IMR-90 (cell line): ENCODE measurements at regions not wholly inside any gene's neighbourhood (a gene's known extent, or its start where the extent isn't known, plus 50 kb on each side); places are given as distances from the start of the nearest gene placed in this dataset.

Experiments
- ATAC-seq: fragments of 200-7000 bp; cut with Tn5 transposase; 2 replicates; pipeline ENCODE4 v1.9.1; 2020; ENCODE audit warnings: low read depth, mild to moderate bottlenecking, moderate library complexity
- BruUV-seq: library from RNA; stranded (reverse); fragments of 400-500 nt; replicated peaks from 2 replicates; lab custom pipeline; 2021; lab: Mats Ljungman, UMichigan
- CTCF ChIA-PET: fragments of 300-600 bp; formaldehyde crosslinking; extraction: SDS; loops from one replicate; lab custom pipeline; 2021; ENCODE audit warnings: antibody characterized with exemption; lab: Yijun Ruan, JAX
- POLR2A ChIA-PET: fragments of 300-600 bp; sonication (Branson Sonifier 250); formaldehyde crosslinking; loops from one replicate; lab custom pipeline; 2022; ENCODE audit warnings: antibody characterized with exemption; ENCODE audit not compliant: unreplicated experiment; lab: Charles Lee
- DNase-seq: peaks from one replicate; pipeline ENCODE4 v3.0.0; 2013
- H2AFZ ChIP-seq: replicated peaks from 2 replicates; pipeline ENCODE3; 2013; ENCODE audit warnings: low read length, mild to moderate bottlenecking; ENCODE audit not compliant: poor library complexity
- H2AK5ac ChIP-seq: 2 replicates; pipeline ENCODE4 v1.6.1; 2013; ENCODE audit warnings: low read depth, low read length, inconsistent platforms
- H2AK9ac ChIP-seq: replicated peaks from 2 replicates; pipeline ENCODE3; 2013; ENCODE audit warnings: mild to moderate bottlenecking, low read depth, low read length, moderate library complexity; ENCODE audit not compliant: poor library complexity
- H2BK120ac ChIP-seq: 2 replicates; pipeline ENCODE4 v1.6.1; 2013; ENCODE audit warnings: low read depth, low read length, inconsistent platforms
- H2BK15ac ChIP-seq: 3 replicates; pipeline ENCODE4 v1.6.1; 2013; ENCODE audit warnings: low read depth, low read length, inconsistent platforms
- H2BK20ac ChIP-seq: 2 replicates; pipeline ENCODE4 v1.6.1; 2013; ENCODE audit warnings: low read depth, mild to moderate bottlenecking, inconsistent platforms, low read length, moderate library complexity
- H2BK5ac ChIP-seq: 2 replicates; pipeline ENCODE4 v1.6.1; 2013; ENCODE audit warnings: mild to moderate bottlenecking, low read depth, low read length, inconsistent platforms; ENCODE audit not compliant: poor library complexity, severe bottlenecking
- H3K14ac ChIP-seq: replicated peaks from 2 replicates; pipeline ENCODE4 v1.6.1; 2013; ENCODE audit warnings: low read depth, low read length, inconsistent platforms
- H3K18ac ChIP-seq: 2 replicates; pipeline ENCODE4 v1.6.1; 2013; ENCODE audit warnings: low read depth, low read length, control low read depth
- H3K23ac ChIP-seq: 2 replicates; pipeline ENCODE4 v1.6.1; 2013; ENCODE audit warnings: low read depth, low read length, inconsistent platforms
- H3K27ac ChIP-seq: 2 replicates; pipeline ENCODE4 v1.5.1; 2013; ENCODE audit warnings: mild to moderate bottlenecking, control low read depth, low read length; ENCODE audit not compliant: insufficient read depth
- H3K27me3 ChIP-seq: 2 replicates; pipeline ENCODE4 v1.6.1; 2013; ENCODE audit warnings: low read length; ENCODE audit not compliant: control insufficient read depth, insufficient read depth
- H3K36me3 ChIP-seq: 2 replicates; pipeline ENCODE4 v1.6.1; 2013; ENCODE audit warnings: low read length, mixed read lengths; ENCODE audit not compliant: control insufficient read depth, insufficient read depth
- H3K4ac ChIP-seq: 2 replicates; pipeline ENCODE4 v1.6.1; 2013; ENCODE audit warnings: low read depth, low read length, inconsistent platforms
- H3K4me1 ChIP-seq: 2 replicates; pipeline ENCODE4 v1.6.1; 2013; ENCODE audit warnings: low read length, mixed read lengths; ENCODE audit not compliant: control insufficient read depth, insufficient read depth
- H3K4me2 ChIP-seq: 2 replicates; pipeline ENCODE4 v1.6.1; 2013; ENCODE audit warnings: low read depth, mild to moderate bottlenecking, control low read depth, low read length, moderate library complexity
- H3K4me3 ChIP-seq: 2 replicates; pipeline ENCODE4 v1.5.1; 2013; ENCODE audit warnings: low read depth, mild to moderate bottlenecking, control low read depth, low read length, moderate library complexity; ENCODE audit not compliant: insufficient read depth
- H3K56ac ChIP-seq: 2 replicates; pipeline ENCODE4 v1.6.1; 2013; ENCODE audit warnings: low read length, inconsistent platforms; ENCODE audit not compliant: insufficient read depth; ENCODE audit errors: extremely low read depth
- H3K79me1 ChIP-seq, 2 experiments: 2 replicates each; pipeline ENCODE4 v1.6.1; 2013; ENCODE audit warnings: low read length in 2 of 2, inconsistent platforms in 1 of 2, low read depth in 1 of 2
- H3K9ac ChIP-seq: 2 replicates; pipeline ENCODE4 v1.6.1; 2013; ENCODE audit warnings: low read depth, low read length, control low read depth
- H3K9me1 ChIP-seq: 2 replicates; pipeline ENCODE4 v1.6.1; 2013; ENCODE audit warnings: low read length, inconsistent platforms; ENCODE audit not compliant: insufficient read depth
- H3K9me3 ChIP-seq: 2 replicates; pipeline ENCODE4 v1.6.1; 2013; ENCODE audit warnings: low read length; ENCODE audit not compliant: control insufficient read depth, insufficient read depth
- H4K20me1 ChIP-seq: 2 replicates; pipeline ENCODE4 v1.6.1; 2013; ENCODE audit warnings: low read length, inconsistent platforms; ENCODE audit not compliant: insufficient read depth
- H4K5ac ChIP-seq: 2 replicates; pipeline ENCODE4 v1.6.1; 2013; ENCODE audit warnings: mild to moderate bottlenecking, low read depth, low read length, control low read depth
- H4K8ac ChIP-seq, 2 experiments: 2 replicates each; pipeline ENCODE4 v1.6.1; 2013; ENCODE audit warnings: low read depth in 2 of 2, low read length in 2 of 2, control low read depth in 1 of 2, inconsistent platforms in 1 of 2
- H4K91ac ChIP-seq: 2 replicates; pipeline ENCODE4 v1.6.1; 2013; ENCODE audit warnings: low read depth, low read length, inconsistent platforms; ENCODE audit not compliant: insufficient read depth
- CEBPB ChIP-seq: IDR thresholded peaks from 2 replicates; pipeline ENCODE4 v1.6.1; 2012; ENCODE audit warnings: low read depth, low read length, improper control_type of control experiment
- CHD1 ChIP-seq: IDR thresholded peaks from 2 replicates; pipeline ENCODE4 v1.6.1; 2012; ENCODE audit warnings: low read depth, low read length, improper control_type of control experiment
- CTCF ChIP-seq: conservative IDR thresholded peaks from 2 replicates; pipeline ENCODE4 v1.5.1; 2012; ENCODE audit warnings: mild to moderate bottlenecking, low read depth, low read length, improper control_type of control experiment
- FOS ChIP-seq: fragments of 150-350 bp; IDR thresholded peaks from 2 replicates; pipeline ENCODE4 v1.6.1; 2016; ENCODE audit warnings: low read depth, low read length
- POLR2A ChIP-seq: IDR thresholded peaks from 2 replicates; pipeline ENCODE4 v1.6.1; 2012; ENCODE audit warnings: mild to moderate bottlenecking, low read depth, low read length
- RAD21 ChIP-seq: IDR thresholded peaks from 2 replicates; pipeline ENCODE4 v1.6.1; 2012; ENCODE audit warnings: low read length, improper control_type of control experiment
- RCOR1 ChIP-seq: IDR thresholded peaks from 2 replicates; pipeline ENCODE4 v1.6.1; 2012; ENCODE audit warnings: mild to moderate bottlenecking, low read length, improper control_type of control experiment; ENCODE audit not compliant: insufficient replicate concordance
- SMC3 ChIP-seq: fragments of 150-350 bp; IDR thresholded peaks from 2 replicates; pipeline ENCODE4 v1.6.1; 2016; ENCODE audit warnings: low read depth, mild to moderate bottlenecking, antibody characterized with exemption, low read length, moderate library complexity
- WGBS, 2 experiments: methylation state at CpG; one replicate each; pipeline versions ENCODE4 v1.1.5 to v1.1.7; 2013; ENCODE audit warnings: missing lambda C conversion rate in 2 of 2; ENCODE audit not compliant: insufficient read length in 1 of 2; ENCODE audit errors: extremely low coverage in 2 of 2; 5-methylcytosine and 5-hydroxymethylcytosine counted together
- dilution Hi-C: fragments of 300-500 bp; cut with HindIII; formaldehyde crosslinking; loops from one replicate; pipeline ENCODE4 v1.14.3; 2018; ENCODE audit warnings: low sequenced_read_pairs; ENCODE audit not compliant: unreplicated experiment
- in situ Hi-C: fragments of 300-500 bp; cut with MboI; formaldehyde crosslinking; loops from 3 replicates; pipeline ENCODE4 v1.14.3; 2019; ENCODE audit warnings: low sequenced_read_pairs, inconsistent platforms, mixed read lengths
- intact Hi-C: fragments of 100-400 bp; cut with micrococcal nuclease; formaldehyde crosslinking; loops from 2 replicates; pipeline ENCODE4 v1.10.0; 2022
- TF ChIP-seq, protein P1 (sequence below): fragments of 150-350 bp; IDR thresholded peaks from 2 replicates; pipeline ENCODE4 v1.6.1; 2017; ENCODE audit warnings: mild to moderate bottlenecking, antibody characterized with exemption, low read length, low read depth

DNA sequence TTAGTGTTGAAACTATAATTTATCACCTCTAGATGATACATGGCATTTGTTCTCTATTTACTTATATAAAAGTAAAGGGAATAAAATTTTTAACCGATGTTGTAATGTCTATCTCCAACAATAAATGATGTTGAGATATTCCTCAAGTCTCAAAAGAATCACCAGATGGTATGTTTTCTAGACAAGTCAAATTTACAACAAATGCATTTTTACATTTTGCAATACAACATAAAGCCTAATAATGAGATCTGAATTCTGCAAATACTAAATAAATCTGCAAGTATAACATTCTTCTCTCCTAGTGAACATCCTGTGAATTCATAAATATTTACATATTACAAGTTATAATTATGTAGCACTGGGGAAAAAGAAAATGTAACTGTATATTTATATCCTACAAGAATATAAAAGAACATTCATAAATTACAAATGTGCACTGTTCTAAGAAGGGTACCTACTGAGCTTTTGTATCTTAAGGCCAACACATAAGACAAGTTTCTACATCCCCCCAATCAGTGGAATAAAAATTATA, 1504.4 kb upstream of the ZEB2 start:
- Histone ChIP-seq H2AK9ac (no peak overlapping the region), H3K9me3 (no peaks in the 10 kb centered on the region), H2BK5ac (no peak overlapping the region), H3K36me3 (no peaks in the 10 kb centered on the region), H2BK120ac (no peak overlapping the region), H3K4ac (no peak overlapping the region), H2BK15ac (no peak overlapping the region), H2AK5ac (no peak overlapping the region), H2BK20ac (no peak overlapping the region), H4K8ac (no peak overlapping the region), H3K9me1 (no peaks in the 10 kb centered on the region), H3K18ac (no peak overlapping the region), H3K4me3 (no peak overlapping the region), H3K27me3 (no peaks in the 10 kb centered on the region), H4K91ac (no peak overlapping the region), H2AFZ (no peak overlapping the region), H3K27ac (no peak overlapping the region), H3K56ac (no peak overlapping the region), H3K23ac (no peak overlapping the region), H4K5ac (no peak overlapping the region), H4K20me1 (no peaks in the 10 kb centered on the region), H3K4me1 (peaks cover 2% of the 10 kb centered on the region; the same call in 1 of the 2 replicates), H3K4me2 (no peak overlapping the region), H3K79me1 (no peaks in the 10 kb centered on the region), H3K9ac (no peak overlapping the region), H3K14ac (no peak overlapping the region)
- in situ Hi-C loops (no loop called here), intact Hi-C loops (no loop called here), dilution Hi-C loops (no loop called here)
- no peak for TF ChIP-seq SMC3
- no peak for TF ChIP-seq CHD1
- TF ChIP-seq CEBPB, result no peak
- TF ChIP-seq POLR2A, result no peak
- no peak for TF ChIP-seq RAD21
- TF ChIP-seq, protein P1, sequence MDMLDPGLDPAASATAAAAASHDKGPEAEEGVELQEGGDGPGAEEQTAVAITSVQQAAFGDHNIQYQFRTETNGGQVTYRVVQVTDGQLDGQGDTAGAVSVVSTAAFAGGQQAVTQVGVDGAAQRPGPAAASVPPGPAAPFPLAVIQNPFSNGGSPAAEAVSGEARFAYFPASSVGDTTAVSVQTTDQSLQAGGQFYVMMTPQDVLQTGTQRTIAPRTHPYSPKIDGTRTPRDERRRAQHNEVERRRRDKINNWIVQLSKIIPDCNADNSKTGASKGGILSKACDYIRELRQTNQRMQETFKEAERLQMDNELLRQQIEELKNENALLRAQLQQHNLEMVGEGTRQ, result no peak
- TF ChIP-seq RCOR1, result no peak
- TF ChIP-seq FOS, result no peak
- TF ChIP-seq CTCF, result no peak
- no CpG with 5 or more reads among the region's 1 CpG for WGBS, 2 experiments
- BruUV-seq, result no TSS peak
- ChIA-PET POLR2A (no interaction called here), CTCF (no interaction called here)
- no peak for DNase-seq
- ATAC-seq, result peak; percentile 77
